Adrenal gland (tissue), 5 donors: ENCODE measurements at regions not wholly inside any gene's neighbourhood (a gene's known extent, or its start where the extent isn't known, plus 50 kb on each side); places are given as distances from the start of the nearest gene placed in this dataset.

Experiments
- CTCF ChIP-seq, 6 experiments: fragments of 450-650 bp in 4 of 6; fragments of 200-600 bp in 2 of 6; sonication (generic) in 1 of 6; IDR thresholded peaks; 1 replicate in 5 of 6; 2 replicates in 1 of 6; pipeline versions ENCODE4 v1.5.1 to v1.8.0; 2016 to 2021; ENCODE audit warnings: antibody characterized with exemption in 6 of 6, mild to moderate bottlenecking in 2 of 6, moderate library complexity in 1 of 6
- POLR2A ChIP-seq, 2 donors: fragments of 450-650 bp; IDR thresholded peaks; one replicate each; pipeline ENCODE4 v1.6.1; 2017; ENCODE audit warnings: antibody characterized with exemption in 2 of 2, mild to moderate bottlenecking in 2 of 2, moderate library complexity in 1 of 2
- donor health status: DM: no; HTN: no; CAD: no.

- TF ChIP-seq CTCF (IDR thresholded peaks at IDR 0.05) (no peak), POLR2A (IDR thresholded peaks at IDR 0.05) (no peak)
Observed at GRCh38 chr2:111251711-111252110, 131.0 kb downstream of the BCL2L11 start.
